K562 (cell line): ENCODE measurements at regions not wholly inside any gene's neighbourhood (a gene's known extent, or its start where the extent isn't known, plus 50 kb on each side); places are given as distances from the start of the nearest gene placed in this dataset.

Experiments
- ETV5 ChIP-seq: sonication (generic); formaldehyde crosslinking; IDR thresholded peaks from 2 replicates; pipeline ENCODE4 v1.4.0; 2020; ENCODE audit warnings: low read depth, mild to moderate bottlenecking, missing genetic modification reagents
- POLR2A ChIP-seq: fragments of 450-650 bp; conservative IDR thresholded peaks from 2 replicates; pipeline ENCODE4 v1.6.1; 2016

- TF ChIP-seq POLR2A (no peak), ETV5 (CRISPR knock-in tag) (no peak)
These were observed 76.4 kb upstream of the PPARA start for GRCh38 chr22:46073683-46074504.
